ENCODE measurements at regions not wholly inside any gene's neighbourhood (a gene's known extent, or its start where the extent isn't known, plus 50 kb on each side); places are given as distances from the start of the nearest gene placed in this dataset.

DNA sequence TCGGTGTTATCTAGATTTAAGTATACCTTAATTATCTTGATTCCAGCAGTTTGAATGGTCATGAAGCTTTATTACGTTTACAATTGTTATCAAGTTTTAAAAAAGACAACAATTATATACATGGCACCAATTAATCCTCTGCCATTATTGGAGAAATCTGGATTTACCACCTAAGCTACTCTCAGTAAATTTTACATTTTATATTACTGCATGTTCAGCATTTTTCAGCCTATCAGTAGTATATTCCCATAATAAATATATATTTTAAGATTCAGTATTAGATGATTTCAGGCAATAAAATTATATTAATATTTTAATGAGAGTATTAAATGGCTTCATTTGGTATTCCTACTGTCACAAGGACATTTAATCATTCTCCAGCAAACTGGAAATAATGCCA, 264.5 kb upstream of the PRDM9 start:
- no peak overlapping the region for H2BK20ac ChIP-seq (ENCODE audit: low read depth, low read length, poor library complexity, severe bottlenecking)
- H3K4ac ChIP-seq (ENCODE audit: low read depth, low read length) = no peak overlapping the region
- no peak overlapping the region for H2AK5ac ChIP-seq (ENCODE audit: insufficient read length, low read length)
- H2BK12ac ChIP-seq (ENCODE audit: insufficient read length, low read depth, low read length) = no peak overlapping the region
- H3K79me1 ChIP-seq (ENCODE audit: insufficient read depth, low read depth, low read length, poor library complexity, severe bottlenecking) = no peaks in the 10 kb centered on the region
- no peak overlapping the region for H3K9ac ChIP-seq (ENCODE audit: extremely low read depth, insufficient read length, low read length)
- no peaks in the 10 kb centered on the region for H3K79me2 ChIP-seq (ENCODE audit: insufficient read depth, low read length)
- no CpG with 5 or more reads among the region's 2 CpGs for WGBS (ENCODE audit: extremely low coverage, insufficient read length, low lambda C conversion rate)
- TF ChIP-seq, protein P1, sequence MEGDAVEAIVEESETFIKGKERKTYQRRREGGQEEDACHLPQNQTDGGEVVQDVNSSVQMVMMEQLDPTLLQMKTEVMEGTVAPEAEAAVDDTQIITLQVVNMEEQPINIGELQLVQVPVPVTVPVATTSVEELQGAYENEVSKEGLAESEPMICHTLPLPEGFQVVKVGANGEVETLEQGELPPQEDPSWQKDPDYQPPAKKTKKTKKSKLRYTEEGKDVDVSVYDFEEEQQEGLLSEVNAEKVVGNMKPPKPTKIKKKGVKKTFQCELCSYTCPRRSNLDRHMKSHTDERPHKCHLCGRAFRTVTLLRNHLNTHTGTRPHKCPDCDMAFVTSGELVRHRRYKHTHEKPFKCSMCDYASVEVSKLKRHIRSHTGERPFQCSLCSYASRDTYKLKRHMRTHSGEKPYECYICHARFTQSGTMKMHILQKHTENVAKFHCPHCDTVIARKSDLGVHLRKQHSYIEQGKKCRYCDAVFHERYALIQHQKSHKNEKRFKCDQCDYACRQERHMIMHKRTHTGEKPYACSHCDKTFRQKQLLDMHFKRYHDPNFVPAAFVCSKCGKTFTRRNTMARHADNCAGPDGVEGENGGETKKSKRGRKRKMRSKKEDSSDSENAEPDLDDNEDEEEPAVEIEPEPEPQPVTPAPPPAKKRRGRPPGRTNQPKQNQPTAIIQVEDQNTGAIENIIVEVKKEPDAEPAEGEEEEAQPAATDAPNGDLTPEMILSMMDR (conservative IDR thresholded peaks at IDR 0.05) = no peak
- Mint-ChIP-seq H3K36me3 (ENCODE audit: insufficient read depth in 1 of 3, low read depth in 3 of 3) (peaks cover 0 to 4% (median 0%) of the 10 kb centered on the region in 3 experiments; a peak in 3 of 7 replicates), H3K27ac (no peak overlapping the region), H3K27me3 (ENCODE audit: low read depth) (no peaks in the 10 kb centered on the region), H3K9me3 (peaks cover 0 to 2% of the 10 kb centered on the region in 2 experiments; a peak in 2 of 5 replicates), H3K4me1 (peaks cover 6 to 20% of the 10 kb centered on the region in 2 experiments; a peak in 3 of 4 replicates), H3K4me3 (no peak overlapping the region)
- no peaks in the 10 kb centered on the region for H3K4me1 ChIP-seq (ENCODE audit: insufficient read depth, low read length)
- H4K91ac ChIP-seq (ENCODE audit: insufficient read length, low read depth, low read length) = no peak overlapping the region
- no peak for DNase-seq
- H3K56ac ChIP-seq (ENCODE audit: insufficient read length, low read depth, low read length) = no peak overlapping the region
- H4K20me1 ChIP-seq (ENCODE audit: control insufficient read depth, insufficient read depth, insufficient read length) = no peaks in the 10 kb centered on the region
- no peak overlapping the region for H4K5ac ChIP-seq (ENCODE audit: insufficient read length, low read depth, low read length)
- no peak overlapping the region for H2BK120ac ChIP-seq (ENCODE audit: low read depth, low read length, poor library complexity, severe bottlenecking)
- no peak overlapping the region for H3K23ac ChIP-seq (ENCODE audit: insufficient read length, low read depth, low read length)
- no peak overlapping the region for H2AFZ ChIP-seq (ENCODE audit: low read length)
- no peak overlapping the region for H3K14ac ChIP-seq (ENCODE audit: insufficient read depth, low read length)
- H4K8ac ChIP-seq (replicated peaks; ENCODE audit: insufficient read length, low read depth, low read length) = no peak overlapping the region
- no peak overlapping the region for H3K4me2 ChIP-seq (ENCODE audit: insufficient read depth, insufficient read length, low read length)
- H3K27ac ChIP-seq (ENCODE audit: insufficient read length, low read depth, low read length) = no peak overlapping the region
- no peak overlapping the region for H3T11ph ChIP-seq (ENCODE audit: low read length)
- no peak overlapping the region for H3K18ac ChIP-seq (ENCODE audit: insufficient read length, low read depth, low read length)
- no peak overlapping the region for H2BK15ac ChIP-seq (ENCODE audit: low read depth, low read length)
- no peaks in the 10 kb centered on the region for H3K9me3 ChIP-seq (ENCODE audit: control insufficient read depth, low read depth, low read length)
- H3K23me2 ChIP-seq (ENCODE audit: insufficient read length, low read depth, low read length, poor library complexity, severe bottlenecking) = no peaks in the 10 kb centered on the region
- no peak overlapping the region for H2BK5ac ChIP-seq (ENCODE audit: insufficient read length, low read length)
- no peaks in the 10 kb centered on the region for H3K27me3 ChIP-seq (ENCODE audit: insufficient read depth, low read length)

All from H9 (cell line).